ENCODE measurements at regions not wholly inside any gene's neighbourhood (a gene's known extent, or its start where the extent isn't known, plus 50 kb on each side); places are given as distances from the start of the nearest gene placed in this dataset.

DNA sequence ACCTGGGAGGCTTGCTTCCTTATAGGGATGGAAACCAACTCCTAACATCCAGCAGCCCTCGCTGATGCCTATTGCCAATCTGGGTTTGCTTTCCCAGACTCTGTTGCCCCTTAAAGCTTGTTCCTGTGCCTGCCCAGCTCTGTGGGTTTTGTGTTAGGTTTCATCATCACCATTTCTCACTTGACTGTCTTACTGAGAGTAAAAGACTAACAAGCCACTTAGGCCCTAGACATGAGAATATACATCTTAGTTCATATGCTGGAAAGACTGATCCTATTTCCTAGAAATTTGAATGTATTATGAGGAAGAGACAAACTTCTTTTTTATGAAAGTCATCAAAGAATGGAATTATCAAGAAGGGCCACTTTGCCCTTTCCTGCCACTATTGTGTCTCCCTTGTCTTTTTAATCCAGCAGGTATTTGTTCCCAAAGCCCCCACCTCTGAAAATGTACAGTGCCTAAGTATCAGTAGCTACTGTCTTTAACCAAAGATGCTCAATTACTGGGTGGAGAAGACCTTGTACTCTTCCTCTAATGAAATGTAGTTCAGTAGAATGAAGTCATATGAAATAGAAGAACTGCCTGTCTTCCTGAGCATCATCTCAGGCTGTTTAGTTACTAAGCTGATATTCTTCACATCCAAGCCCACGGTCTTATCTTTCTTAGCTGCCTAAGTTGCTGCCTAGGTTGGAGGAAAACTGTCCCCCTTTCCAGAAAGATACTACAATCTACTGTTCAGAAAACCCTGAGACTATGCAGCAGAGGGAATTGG lies 59.8 kb upstream of the ZPLD1 start:
- no peak for DNase-seq (ENCODE audit: low read depth, low spot score)
- intact Hi-C loops (cut with micrococcal nuclease; ENCODE audit: unreplicated experiment) (no loop called here), in situ Hi-C loops (cut with MboI) (no loop called here)
- Histone ChIP-seq H2AFZ (ENCODE audit: control insufficient read depth, low read depth, low read length) (no peak overlapping the region), H4K20me1 (ENCODE audit: control insufficient read depth, insufficient read depth) (no peaks in the 10 kb centered on the region), H3K4me3 (no peak overlapping the region), H3K4me2 (ENCODE audit: control insufficient read depth, insufficient read depth) (no peak overlapping the region), H3K79me2 (ENCODE audit: control insufficient read depth, insufficient read depth, low read length) (no peaks in the 10 kb centered on the region), H3K4me1 (ENCODE audit: control insufficient read depth, insufficient read depth, low read length) (no peaks in the 10 kb centered on the region), H3K9me3 (replicated peaks; ENCODE audit: control insufficient read depth, insufficient read depth, low read length) (no peaks in the 10 kb centered on the region), H3K36me3 (ENCODE audit: control insufficient read depth in 2 of 2, insufficient read depth in 2 of 2, low read length in 1 of 2) (no peaks in the 10 kb centered on the region), H3K27ac (ENCODE audit: control insufficient read depth, insufficient read depth) (no peak overlapping the region), H3K9ac (ENCODE audit: control insufficient read depth, insufficient read depth, low read length) (no peak overlapping the region), H3K27me3 (replicated peaks in 1 of 2; ENCODE audit: control insufficient read depth in 2 of 2, insufficient read depth in 2 of 2, low read length in 1 of 2) (no peaks in the 10 kb centered on the region)
- ATAC-seq: no peak; the same call in 2 of the 3 replicates
- ChIA-PET POLR2A (no interaction called here), CTCF (interaction anchor here (1.5 kb wide), 1 partner anchor 146 kb away, joined by 4 read pairs; no protein-coding TSS in a partner anchor), RAD21 (ENCODE audit: unreplicated experiment) (interaction anchor here (0.5 kb wide), 1 partner anchor 65 kb away, joined by 4 read pairs; no protein-coding TSS in a partner anchor), SMC1A (ENCODE audit: uncharacterized antibody, unreplicated experiment) (interaction anchor here (1.7 kb wide), 1 partner anchor 10 kb away, joined by 6 read pairs; no protein-coding TSS in a partner anchor)
- 0% methylated on average over 2 of the region's 2 CpGs for WGBS (ENCODE audit: insufficient coverage, insufficient replicate concordance, low lambda C conversion rate, missing lambda C conversion rate)
- BruUV-seq (replicated peaks): no TSS peak
- no peak for FAIRE-seq
- TF ChIP-seq JUNB (IDR thresholded peaks at IDR 0.05): no peak
- TF ChIP-seq BHLHE40 (IDR thresholded peaks at IDR 0.05; ENCODE audit: borderline replicate concordance in 1 of 2, low read depth in 2 of 2, low read length in 1 of 2): no peak
- no peak for TF ChIP-seq SRF (IDR thresholded peaks at IDR 0.05; ENCODE audit: low read depth in 2 of 2, low read length in 2 of 2)
- TF ChIP-seq, protein P1, sequence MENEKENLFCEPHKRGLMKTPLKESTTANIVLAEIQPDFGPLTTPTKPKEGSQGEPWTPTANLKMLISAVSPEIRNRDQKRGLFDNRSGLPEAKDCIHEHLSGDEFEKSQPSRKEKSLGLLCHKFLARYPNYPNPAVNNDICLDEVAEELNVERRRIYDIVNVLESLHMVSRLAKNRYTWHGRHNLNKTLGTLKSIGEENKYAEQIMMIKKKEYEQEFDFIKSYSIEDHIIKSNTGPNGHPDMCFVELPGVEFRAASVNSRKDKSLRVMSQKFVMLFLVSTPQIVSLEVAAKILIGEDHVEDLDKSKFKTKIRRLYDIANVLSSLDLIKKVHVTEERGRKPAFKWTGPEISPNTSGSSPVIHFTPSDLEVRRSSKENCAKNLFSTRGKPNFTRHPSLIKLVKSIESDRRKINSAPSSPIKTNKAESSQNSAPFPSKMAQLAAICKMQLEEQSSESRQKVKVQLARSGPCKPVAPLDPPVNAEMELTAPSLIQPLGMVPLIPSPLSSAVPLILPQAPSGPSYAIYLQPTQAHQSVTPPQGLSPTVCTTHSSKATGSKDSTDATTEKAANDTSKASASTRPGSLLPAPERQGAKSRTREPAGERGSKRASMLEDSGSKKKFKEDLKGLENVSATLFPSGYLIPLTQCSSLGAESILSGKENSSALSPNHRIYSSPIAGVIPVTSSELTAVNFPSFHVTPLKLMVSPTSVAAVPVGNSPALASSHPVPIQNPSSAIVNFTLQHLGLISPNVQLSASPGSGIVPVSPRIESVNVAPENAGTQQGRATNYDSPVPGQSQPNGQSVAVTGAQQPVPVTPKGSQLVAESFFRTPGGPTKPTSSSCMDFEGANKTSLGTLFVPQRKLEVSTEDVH (IDR thresholded peaks at IDR 0.05; ENCODE audit: low read depth, partially characterized antibody): no peak
- TF ChIP-seq, protein P2, sequence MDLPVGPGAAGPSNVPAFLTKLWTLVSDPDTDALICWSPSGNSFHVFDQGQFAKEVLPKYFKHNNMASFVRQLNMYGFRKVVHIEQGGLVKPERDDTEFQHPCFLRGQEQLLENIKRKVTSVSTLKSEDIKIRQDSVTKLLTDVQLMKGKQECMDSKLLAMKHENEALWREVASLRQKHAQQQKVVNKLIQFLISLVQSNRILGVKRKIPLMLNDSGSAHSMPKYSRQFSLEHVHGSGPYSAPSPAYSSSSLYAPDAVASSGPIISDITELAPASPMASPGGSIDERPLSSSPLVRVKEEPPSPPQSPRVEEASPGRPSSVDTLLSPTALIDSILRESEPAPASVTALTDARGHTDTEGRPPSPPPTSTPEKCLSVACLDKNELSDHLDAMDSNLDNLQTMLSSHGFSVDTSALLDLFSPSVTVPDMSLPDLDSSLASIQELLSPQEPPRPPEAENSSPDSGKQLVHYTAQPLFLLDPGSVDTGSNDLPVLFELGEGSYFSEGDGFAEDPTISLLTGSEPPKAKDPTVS (IDR thresholded peaks at IDR 0.05; ENCODE audit: low read depth, low read length): no peak
- TF ChIP-seq CBFB (IDR thresholded peaks at IDR 0.05; ENCODE audit: low read depth): no peak
- TF ChIP-seq, protein P3, sequence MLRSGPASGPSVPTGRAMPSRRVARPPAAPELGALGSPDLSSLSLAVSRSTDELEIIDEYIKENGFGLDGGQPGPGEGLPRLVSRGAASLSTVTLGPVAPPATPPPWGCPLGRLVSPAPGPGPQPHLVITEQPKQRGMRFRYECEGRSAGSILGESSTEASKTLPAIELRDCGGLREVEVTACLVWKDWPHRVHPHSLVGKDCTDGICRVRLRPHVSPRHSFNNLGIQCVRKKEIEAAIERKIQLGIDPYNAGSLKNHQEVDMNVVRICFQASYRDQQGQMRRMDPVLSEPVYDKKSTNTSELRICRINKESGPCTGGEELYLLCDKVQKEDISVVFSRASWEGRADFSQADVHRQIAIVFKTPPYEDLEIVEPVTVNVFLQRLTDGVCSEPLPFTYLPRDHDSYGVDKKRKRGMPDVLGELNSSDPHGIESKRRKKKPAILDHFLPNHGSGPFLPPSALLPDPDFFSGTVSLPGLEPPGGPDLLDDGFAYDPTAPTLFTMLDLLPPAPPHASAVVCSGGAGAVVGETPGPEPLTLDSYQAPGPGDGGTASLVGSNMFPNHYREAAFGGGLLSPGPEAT (IDR thresholded peaks at IDR 0.05; ENCODE audit: low read depth): no peak
- no peak for TF ChIP-seq BCL3 (IDR thresholded peaks at IDR 0.05; ENCODE audit: borderline replicate concordance, insufficient read depth, low read depth, low read length, poor library complexity, severe bottlenecking)
- TF ChIP-seq SMARCA5 (IDR thresholded peaks at IDR 0.05): no peak
- TF ChIP-seq BACH1 (IDR thresholded peaks at IDR 0.05; ENCODE audit: borderline replicate concordance): no peak
- no peak for TF ChIP-seq PAX8 (IDR thresholded peaks at IDR 0.05)
- TF ChIP-seq YBX1 (IDR thresholded peaks at IDR 0.05): no peak
- no peak for TF ChIP-seq NKRF (conservative IDR thresholded peaks at IDR 0.05)
- TF ChIP-seq KAT2A (conservative IDR thresholded peaks at IDR 0.05; ENCODE audit: control insufficient read depth, low read depth, low read length): no peak
